Right cardiac atrium (tissue), 5 donors: ENCODE measurements at regions not wholly inside any gene's neighbourhood (a gene's known extent, or its start where the extent isn't known, plus 50 kb on each side); places are given as distances from the start of the nearest gene placed in this dataset.

ENCODE experiments used
- ATAC-seq, 2 donors: fragments of 200-7000 bp; cut with Tn5 transposase; one replicate each; pipeline versions ENCODE4 v1.8.0 to v1.9.1; 2020; ENCODE audit warnings: moderate library complexity in 2 of 2, mild to moderate bottlenecking in 1 of 2
- DNase-seq, 3 donors: peaks; one replicate each; pipeline ENCODE4 v3.0.0-alpha.2; 2020
- H3K27ac ChIP-seq: one replicate; pipeline ENCODE4 v1.5.1; 2013; ENCODE audit warnings: mild to moderate bottlenecking, low read length, control low read depth, moderate library complexity
- H3K27me3 ChIP-seq: one replicate; pipeline ENCODE4 v1.6.1; 2013; ENCODE audit not compliant: control insufficient read depth, insufficient read depth
- H3K4me1 ChIP-seq: one replicate; pipeline ENCODE4 v1.6.1; 2013; ENCODE audit warnings: low read length; ENCODE audit not compliant: control insufficient read depth, insufficient read depth
- H3K4me3 ChIP-seq: one replicate; pipeline ENCODE4 v1.5.1; 2013; ENCODE audit warnings: low read length, control low read depth
- H3K9me3 ChIP-seq: one replicate; pipeline ENCODE4 v1.6.1; 2013; ENCODE audit warnings: low read length; ENCODE audit not compliant: control insufficient read depth
- WGBS: extraction: QIAGEN DNeasy Blood & Tissue Kit; methylation state at CpG from one replicate; pipeline ENCODE4 v1.1.7; 2013; 5-methylcytosine and 5-hydroxymethylcytosine counted together
- intact Hi-C, 4 donors: fragments of 100-400 bp; cut with DNase I; formaldehyde crosslinking; loops; one replicate each; pipeline versions ENCODE4 v1.11.0 to v1.14.0; 2022 to 2023
- donor health status: healthy with polysubstance abuse.
- donor health status: DM: no; HTN: yes; CAD: no.
- donor health status: DM: no; HTN: no; CAD: no.
- donor health status: DM: no; HTN: yes; CAD: no; lungs with severe emphysema.
- donor health status: DM: yes; HTN: yes; CAD: no.

DNA sequence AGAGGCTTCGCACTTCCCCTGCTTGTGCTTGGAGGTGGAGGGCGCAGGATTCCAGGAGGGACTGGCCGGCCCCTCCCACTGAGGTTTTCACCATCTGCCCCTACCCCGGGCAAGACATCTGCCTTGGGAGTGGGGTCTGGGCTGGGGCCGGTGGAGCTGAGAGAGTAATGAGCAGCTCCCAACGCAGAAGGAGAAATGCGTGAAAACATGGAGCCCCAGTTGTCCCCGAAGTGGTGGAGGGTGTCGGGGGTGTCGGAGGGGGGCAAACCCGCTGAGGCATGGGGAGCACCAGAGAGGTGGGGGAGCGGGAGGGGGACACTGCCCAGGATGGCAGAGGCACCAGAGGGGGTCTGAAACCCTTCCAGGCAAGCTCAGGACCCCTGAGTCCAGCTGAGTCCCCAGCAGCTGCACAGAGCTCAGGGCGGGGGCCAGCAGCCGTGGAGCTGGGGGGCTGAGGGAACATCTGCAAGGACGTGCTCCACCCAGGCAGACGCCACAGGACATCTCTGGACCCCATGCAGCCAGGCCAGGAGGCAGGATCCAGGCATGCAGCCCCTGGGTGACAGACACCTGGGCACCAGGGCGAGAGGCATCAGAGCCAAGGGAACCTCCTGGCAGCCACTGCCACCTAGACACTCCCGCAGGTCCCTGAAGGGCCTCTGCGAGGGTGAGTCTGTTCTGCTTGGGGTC is 110.6 kb downstream of the SIK1 start:
- peak; percentile 9 to 43 (median 16) for DNase-seq
- Histone ChIP-seq H3K27me3 (no peaks in the 10 kb centered on the region), H3K4me1 (no peaks in the 10 kb centered on the region), H3K27ac (no peak overlapping the region), H3K9me3 (no peaks in the 10 kb centered on the region), H3K4me3 (no peak overlapping the region)
- intact Hi-C loops, result loop anchor here in 1 of 4 donors (10.0 kb wide), 1 partner anchor 338 kb away; the partner anchor contains the start of genes HSF2BP and RRP1B
- ATAC-seq, result no peak
- WGBS, result 93% methylated on average over 19 of the region's 19 CpGs

DNA sequence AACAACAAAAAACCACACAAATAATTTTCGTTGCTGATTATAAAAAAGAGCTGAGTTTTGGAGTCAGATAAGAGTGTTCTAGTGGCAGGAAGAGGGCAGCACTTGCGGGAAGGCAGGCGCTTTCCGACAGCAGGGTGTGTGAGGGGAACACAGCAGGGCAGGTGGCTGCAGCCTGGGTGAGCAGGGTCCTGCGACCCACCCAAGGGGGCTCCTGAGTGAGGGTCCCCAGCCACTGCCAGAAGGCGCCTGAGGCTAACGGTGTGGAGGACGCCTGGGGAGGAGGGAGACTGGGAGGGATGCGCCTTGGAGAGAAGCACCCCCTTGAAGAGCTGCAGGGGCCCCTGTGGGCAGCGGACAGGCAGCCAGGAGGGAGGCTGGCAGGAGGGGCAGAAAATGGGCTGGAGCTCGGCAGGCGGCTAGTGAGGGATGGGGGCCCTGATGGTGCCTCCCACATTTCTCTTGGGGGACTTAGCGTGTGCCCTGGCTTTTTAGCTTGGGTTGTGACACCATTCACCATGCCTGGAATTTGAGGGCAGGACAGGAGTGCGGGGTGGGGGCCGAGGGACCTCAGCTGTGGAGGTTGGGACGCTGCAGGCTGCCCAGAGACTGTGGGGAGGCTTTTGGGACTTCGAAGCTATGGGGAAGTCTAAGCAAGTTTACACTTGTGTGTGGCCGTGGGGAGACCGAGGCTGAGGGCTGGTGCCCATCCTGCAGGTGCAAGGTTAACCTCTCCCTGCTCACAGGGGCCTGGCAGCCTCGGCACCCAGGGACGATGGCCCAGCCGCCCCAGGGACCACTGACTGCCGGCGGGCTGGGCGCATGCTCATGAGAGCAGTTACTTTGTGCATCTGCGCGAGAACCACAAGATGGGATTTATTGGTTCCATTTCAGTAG is 111.4 kb downstream of the SIK1 start:
- intact Hi-C loops, result loop anchor here in 1 of 4 donors (10.0 kb wide), 1 partner anchor 339 kb away; the partner anchor contains the start of genes HSF2BP and RRP1B
- Histone ChIP-seq H3K4me3 (no peak overlapping the region), H3K4me1 (no peaks in the 10 kb centered on the region), H3K9me3 (no peaks in the 10 kb centered on the region), H3K27me3 (no peaks in the 10 kb centered on the region), H3K27ac (no peak overlapping the region)
- peak; percentile 7 to 33 (median 24) for DNase-seq
- 76% methylated on average over 27 of the region's 27 CpGs for WGBS
- ATAC-seq, result no peak

DNA sequence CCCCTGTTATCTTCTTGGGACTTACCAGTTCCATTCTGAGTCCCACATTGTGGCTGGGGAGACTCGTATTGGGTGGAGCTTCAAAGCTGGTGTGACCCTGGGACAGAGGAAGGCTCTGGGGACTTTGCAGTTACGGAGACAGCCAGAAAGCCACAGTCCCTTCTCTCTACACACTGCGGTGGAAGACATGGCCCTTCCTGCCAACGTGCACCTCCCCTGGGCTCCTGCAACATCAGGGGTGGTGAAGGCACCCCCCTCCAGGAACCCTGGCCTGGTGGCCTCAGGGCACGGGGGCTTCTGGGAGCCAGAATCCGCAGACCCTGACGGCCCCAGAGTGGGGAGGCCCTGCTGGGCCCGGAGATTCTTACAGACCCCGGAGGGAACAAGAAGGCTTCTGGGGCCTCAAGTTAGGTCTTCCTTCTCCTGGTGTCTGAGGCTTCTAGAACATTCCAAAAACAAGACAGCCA is 113.0 kb downstream of the SIK1 start:
- intact Hi-C loops, result loop anchor here in 1 of 4 donors (10.0 kb wide), 1 partner anchor 341 kb away; the partner anchor contains the start of genes HSF2BP and RRP1B
- ATAC-seq (no peak), DNase-seq (peak in 2 of 3 donors; percentile 36 to 48)
- Histone ChIP-seq H3K9me3 (no peaks in the 10 kb centered on the region), H3K27me3 (no peaks in the 10 kb centered on the region), H3K27ac (no peak overlapping the region), H3K4me1 (no peaks in the 10 kb centered on the region), H3K4me3 (no peak overlapping the region)
- 89% methylated on average over 9 of the region's 9 CpGs for WGBS

DNA sequence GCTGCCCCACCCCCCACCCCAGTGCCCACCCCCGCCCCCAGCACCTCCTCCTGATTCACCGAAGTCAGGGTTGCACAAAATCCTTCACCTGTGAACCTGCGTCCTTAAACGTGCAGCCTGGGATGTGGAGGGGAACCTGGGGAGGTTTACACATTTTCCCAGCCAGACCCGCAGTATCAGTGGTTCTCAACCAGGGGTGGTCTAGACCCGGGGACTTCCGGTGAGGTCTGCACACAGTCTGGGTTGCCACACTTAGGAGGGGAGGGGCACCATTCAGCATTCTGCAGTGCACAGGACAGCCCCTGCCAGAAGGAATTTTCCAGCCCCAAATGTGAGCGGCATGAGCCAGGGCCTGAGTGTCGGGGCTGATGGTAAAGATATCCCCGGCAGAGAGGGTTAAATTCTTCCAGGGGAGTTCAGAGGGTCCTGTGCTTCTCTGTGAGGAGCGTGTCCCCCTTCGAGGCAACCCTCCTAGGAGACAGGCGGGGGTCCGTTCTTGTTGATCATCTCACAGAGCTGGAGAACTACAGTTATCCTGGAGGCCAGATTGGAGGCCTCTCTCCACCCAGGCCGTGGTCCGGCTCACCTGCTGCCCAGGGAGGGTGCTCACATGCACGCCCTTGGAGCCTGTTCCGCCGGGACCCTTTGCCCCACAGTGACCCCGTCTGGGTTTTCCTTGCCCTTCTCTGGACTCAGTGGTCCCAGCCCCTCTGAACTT is 113.6 kb downstream of the SIK1 start:
- intact Hi-C loops, result loop anchor here in 1 of 4 donors (10.0 kb wide), 1 partner anchor 341 kb away; the partner anchor contains the start of genes HSF2BP and RRP1B
- ATAC-seq, result no peak

DNA sequence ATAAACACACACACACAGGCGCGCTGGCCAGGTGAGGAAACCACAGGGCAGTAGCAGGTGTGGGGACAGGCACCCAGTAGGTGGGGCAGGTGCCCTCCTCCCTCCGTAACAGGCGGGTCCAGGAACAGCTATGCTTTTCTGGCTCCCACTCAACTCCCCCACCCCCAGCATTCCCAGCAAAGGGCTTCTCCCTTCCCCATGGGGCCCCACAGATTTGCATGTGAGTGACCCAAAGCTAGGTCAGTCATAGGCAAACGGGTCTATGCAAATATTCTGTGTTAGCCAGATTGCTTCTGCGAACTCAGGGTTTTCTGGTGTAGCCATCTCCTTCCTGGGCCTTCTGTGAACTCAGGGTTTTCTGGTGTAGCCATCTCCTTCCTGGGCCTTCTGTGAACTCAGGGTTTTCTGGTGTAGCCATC is 114.2 kb downstream of the SIK1 start:
- H3K4me3 ChIP-seq, result no peak overlapping the region
- intact Hi-C loops, result loop anchor here in 1 of 4 donors (10.0 kb wide), 1 partner anchor 342 kb away; the partner anchor contains the start of genes HSF2BP and RRP1B
- WGBS, result 85% methylated on average over 6 of the region's 6 CpGs
- H3K27ac ChIP-seq, result no peak overlapping the region
- DNase-seq (peak in 2 of 3 donors; percentile 10 to 29), ATAC-seq (no peak)
- no peaks in the 10 kb centered on the region for H3K27me3 ChIP-seq
- no peaks in the 10 kb centered on the region for H3K4me1 ChIP-seq
- H3K9me3 ChIP-seq, result no peaks in the 10 kb centered on the region

More for the DNA sequence above, 113.6 kb downstream of the SIK1 start:
- no peak overlapping the region for H3K27ac ChIP-seq
- whole genome bisulfite sequencing, result 88% methylated on average over 20 of the region's 20 CpGs
- H3K27me3 ChIP-seq, result no peaks in the 10 kb centered on the region
- peak in 2 of 3 donors; percentile 24 to 28 for DNase-seq
- no peaks in the 10 kb centered on the region for H3K9me3 ChIP-seq
- no peak overlapping the region for H3K4me3 ChIP-seq
- no peaks in the 10 kb centered on the region for H3K4me1 ChIP-seq

DNA sequence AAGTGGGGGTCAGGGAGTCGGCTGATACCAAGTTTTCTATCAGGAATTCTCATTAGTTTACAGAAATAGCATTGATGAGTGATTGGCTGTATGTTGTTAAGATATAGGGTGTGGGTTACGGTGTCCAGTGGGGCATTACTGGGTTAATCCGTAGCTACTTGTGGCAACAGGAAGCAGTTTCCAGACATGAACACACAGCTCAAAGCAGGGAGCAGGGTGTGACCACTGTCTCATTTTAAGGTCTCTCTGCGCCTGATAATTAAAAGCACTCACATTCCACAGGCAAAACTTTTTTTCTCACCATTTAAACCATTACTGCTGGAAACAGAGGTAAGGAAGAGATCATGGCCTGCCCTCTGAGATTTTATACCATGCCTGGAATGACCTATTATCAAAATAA is 114.9 kb downstream of the SIK1 start:
- 59% methylated on average over 4 of the region's 4 CpGs for WGBS
- Histone ChIP-seq H3K4me3 (no peak overlapping the region), H3K9me3 (no peaks in the 10 kb centered on the region), H3K27me3 (no peaks in the 10 kb centered on the region), H3K4me1 (no peaks in the 10 kb centered on the region), H3K27ac (no peak overlapping the region)
- intact Hi-C loops, result loop anchor here in 1 of 4 donors (10.0 kb wide), 1 partner anchor 343 kb away; the partner anchor contains the start of genes HSF2BP and RRP1B
- ATAC-seq (no peak), DNase-seq (no peak)

DNA sequence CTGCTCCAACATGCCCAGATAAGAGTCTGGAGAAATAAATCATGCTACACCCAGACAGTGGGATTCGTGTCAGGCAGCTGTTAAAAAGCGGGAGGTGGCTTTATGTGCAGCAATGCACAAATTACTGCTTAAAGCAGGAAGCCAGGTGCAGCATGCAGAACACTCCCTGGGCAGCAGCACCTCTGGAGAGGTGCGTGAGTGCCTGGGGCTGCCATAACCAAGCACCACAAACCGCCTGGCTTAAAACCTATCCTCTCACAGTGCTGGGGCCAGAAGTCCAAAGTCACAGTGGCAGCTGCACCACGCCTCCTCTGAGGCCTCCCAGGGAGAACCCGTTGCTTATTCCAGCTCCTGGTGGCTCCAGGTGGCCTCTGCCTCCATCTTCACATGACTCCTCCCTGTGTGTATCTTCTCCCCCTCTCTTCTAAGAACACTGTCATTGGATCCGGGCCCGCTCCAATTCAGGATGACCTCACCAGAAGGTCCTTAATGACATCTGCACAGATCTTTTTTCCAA is 115.6 kb downstream of the SIK1 start:
- DNase-seq (peak in 2 of 3 donors; percentile 2 to 16), ATAC-seq (no peak)
- Histone ChIP-seq H3K4me1 (no peaks in the 10 kb centered on the region), H3K27me3 (no peaks in the 10 kb centered on the region), H3K4me3 (no peak overlapping the region), H3K27ac (no peak overlapping the region), H3K9me3 (no peaks in the 10 kb centered on the region)
- WGBS, result 84% methylated on average over 8 of the region's 8 CpGs
- intact Hi-C loops, result loop anchor here in 1 of 4 donors (10.0 kb wide), 1 partner anchor 343 kb away; the partner anchor contains the start of genes HSF2BP and RRP1B

DNA sequence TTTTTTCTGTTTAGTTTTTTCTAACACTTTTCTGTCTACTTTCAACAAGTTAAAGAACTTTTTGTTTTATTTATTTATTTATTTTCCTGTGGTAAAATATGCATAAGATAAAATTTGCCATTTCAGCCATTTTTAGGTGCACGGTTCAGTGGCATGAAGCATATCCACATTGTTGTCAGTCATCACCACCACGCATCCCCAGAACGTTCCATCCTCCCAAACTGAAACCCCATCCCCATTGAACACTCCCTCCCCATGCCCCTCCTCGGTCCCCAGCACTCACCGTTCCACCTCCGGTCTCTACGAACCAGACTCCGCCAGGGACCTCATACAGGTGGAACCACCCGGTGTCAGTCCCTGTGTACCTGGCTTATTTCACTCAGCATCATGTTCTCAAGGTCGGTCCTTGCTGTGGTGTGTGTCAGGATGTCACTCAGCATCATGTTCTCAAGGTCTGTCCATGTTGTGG is 118.1 kb downstream of the SIK1 start:
- peak in 2 of 3 donors; percentile 10 to 16 for DNase-seq
- ATAC-seq, result no peak
- no peaks in the 10 kb centered on the region for H3K9me3 ChIP-seq
- no peak overlapping the region for H3K4me3 ChIP-seq
- WGBS, result 67% methylated on average over 10 of the region's 10 CpGs
- intact Hi-C loops, result no loop called here
- no peaks in the 10 kb centered on the region for H3K27me3 ChIP-seq
- H3K27ac ChIP-seq, result no peak overlapping the region
- no peaks in the 10 kb centered on the region for H3K4me1 ChIP-seq

DNA sequence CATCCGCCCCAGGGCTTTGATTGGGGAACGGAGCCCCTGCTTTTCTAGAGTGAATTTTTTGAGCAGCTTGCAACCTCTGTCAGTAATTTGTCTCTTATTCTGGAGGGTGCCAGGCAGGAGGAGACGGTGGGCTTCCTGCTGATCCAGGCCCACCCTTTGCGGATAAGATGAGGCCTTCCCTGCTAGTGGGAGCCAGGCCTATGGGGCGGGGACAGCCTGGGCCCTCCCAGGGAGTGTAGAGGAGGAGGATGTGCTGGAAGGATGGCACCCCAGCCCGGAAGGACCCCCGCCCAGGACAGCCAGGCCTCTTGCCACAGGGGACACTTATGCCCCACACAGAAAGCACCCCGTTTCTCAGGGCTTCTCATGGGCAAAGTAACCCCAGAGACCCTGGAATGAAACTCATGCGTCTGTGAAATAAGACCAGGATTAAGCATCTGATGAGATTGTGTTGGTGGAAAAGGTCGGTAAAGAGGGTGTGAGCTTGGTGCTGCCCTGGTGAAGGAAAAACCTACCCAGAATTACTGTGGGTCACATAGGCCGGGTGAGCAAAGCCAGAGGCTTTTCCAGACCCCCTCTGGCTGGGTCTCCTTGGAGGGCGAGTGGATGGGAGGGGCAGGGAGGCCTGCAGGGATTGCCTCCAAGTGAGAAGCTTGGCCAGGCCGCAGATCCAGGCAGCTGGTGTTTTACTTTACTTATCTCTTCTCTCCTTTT is 118.7 kb downstream of the SIK1 start:
- Histone ChIP-seq H3K27ac (no peak overlapping the region), H3K9me3 (no peaks in the 10 kb centered on the region), H3K4me1 (no peaks in the 10 kb centered on the region), H3K4me3 (no peak overlapping the region), H3K27me3 (no peaks in the 10 kb centered on the region)
- ATAC-seq (no peak), DNase-seq (peak; percentile 17 to 63 (median 62))
- intact Hi-C loops, result no loop called here
- WGBS, result 69% methylated on average over 13 of the region's 13 CpGs
